A172 (cell line): ENCODE measurements at regions not wholly inside any gene's neighbourhood (a gene's known extent, or its start where the extent isn't known, plus 50 kb on each side); places are given as distances from the start of the nearest gene placed in this dataset.

Experiments
- DNase-seq: peaks from one replicate; pipeline ENCODE4 v3.0.0-alpha.2; 2015; ENCODE audit warnings: low spot score

DNA sequence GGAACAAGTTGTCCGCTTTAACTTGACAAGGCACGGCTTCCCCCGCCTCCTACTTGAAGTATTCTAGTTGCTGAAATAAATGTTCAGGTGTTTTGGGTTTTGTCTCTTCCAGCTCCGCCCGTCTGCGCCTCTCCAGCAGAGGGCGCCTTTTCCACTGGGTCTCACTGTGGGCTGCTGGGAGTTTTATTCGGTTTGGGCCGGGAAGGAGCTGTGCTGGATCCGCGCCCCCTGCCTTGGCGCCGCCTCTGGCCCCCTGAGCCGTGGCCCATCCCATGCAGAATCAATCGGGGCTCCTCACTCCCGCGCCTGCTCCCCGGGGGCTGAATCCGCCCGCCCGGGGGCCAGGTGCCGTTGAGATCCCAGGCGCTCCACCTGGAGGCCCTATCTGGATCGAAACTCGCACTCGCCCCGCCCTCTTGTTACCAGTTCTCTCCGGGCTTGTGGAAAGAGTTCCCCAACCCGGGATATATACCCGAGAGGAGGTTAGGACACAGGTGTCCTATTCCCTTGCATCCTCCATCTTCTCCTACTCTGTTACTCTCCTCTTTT lies 51.0 kb upstream of the TCF21 start:
- peak; percentile 50 for DNase-seq
